ENCODE measurements at regions not wholly inside any gene's neighbourhood (a gene's known extent, or its start where the extent isn't known, plus 50 kb on each side); places are given as distances from the start of the nearest gene placed in this dataset.
"Not testable (repeated sequence)": the region's sequence is repeated elsewhere in the genome, so short reads cannot be mapped to it uniquely, and the experiment has no call there.

- intact Hi-C loops (cut with DNase I), result no loop called here
- no peak for DNase-seq
Observed at GRCh38 chr4:131613824-131614216, 1535.3 kb upstream of the PCDH10 start.

GRCh38 chr4:131632877-131633276, 1516.2 kb upstream of the PCDH10 start:
- peak in 1 of 10 donors; percentile 46 for DNase-seq
- intact Hi-C loops (cut with DNase I), result no loop called here

GRCh38 chr4:131635191-131635590, 1513.9 kb upstream of the PCDH10 start:
- no peak for DNase-seq
- intact Hi-C loops (cut with DNase I), result no loop called here

- DNase-seq, result no peak
- intact Hi-C loops (cut with DNase I), result no loop called here
Observed at GRCh38 chr4:131638781-131639180, 1510.3 kb upstream of the PCDH10 start.

GRCh38 chr4:131644619-131645018, 1504.5 kb upstream of the PCDH10 start:
- no peak for DNase-seq
- intact Hi-C loops (cut with DNase I), result no loop called here

GRCh38 chr4:131649227-131649626, 1499.9 kb upstream of the PCDH10 start:
- DNase-seq, result no peak
- intact Hi-C loops (cut with DNase I), result no loop called here

GRCh38 chr4:131650951-131651350, 1498.1 kb upstream of the PCDH10 start:
- peak in 1 of 10 donors; percentile 54 for DNase-seq
- intact Hi-C loops (cut with DNase I), result no loop called here

GRCh38 chr4:131683314-131683713, 1465.8 kb upstream of the PCDH10 start:
- DNase-seq; intact Hi-C loops (cut with DNase I): not testable (repeated sequence)

GRCh38 chr4:131721883-131722282, 1427.2 kb upstream of the PCDH10 start:
- intact Hi-C loops (cut with DNase I), result no loop called here
- peak in 1 of 10 donors; percentile 41 for DNase-seq

GRCh38 chr4:131723069-131723468, 1426.0 kb upstream of the PCDH10 start:
- DNase-seq, result peak in 1 of 10 donors; percentile 55
- intact Hi-C loops (cut with DNase I), result not testable (repeated sequence)

- intact Hi-C loops (cut with DNase I), result not testable (repeated sequence)
- peak in 7 of 10 donors; percentile 38 to 92 (median 50) for DNase-seq
Observed at GRCh38 chr4:131724847-131725246, 1424.2 kb upstream of the PCDH10 start.

- DNase-seq; intact Hi-C loops (cut with DNase I): not testable (repeated sequence)
Observed at GRCh38 chr4:131725521-131725920, 1423.6 kb upstream of the PCDH10 start.

GRCh38 chr4:131726940-131727339, 1422.2 kb upstream of the PCDH10 start:
- intact Hi-C loops (cut with DNase I), result not testable (repeated sequence)

GRCh38 chr4:131727418-131727817, 1421.7 kb upstream of the PCDH10 start:
- intact Hi-C loops (cut with DNase I), result not testable (repeated sequence)
- peak in 1 of 10 donors; percentile 57 for DNase-seq

More at GRCh38 chr4:131726940-131727339, 1422.2 kb upstream of the PCDH10 start:
- not testable (repeated sequence) for DNase-seq

GRCh38 chr4:131729205-131729604, 1419.9 kb upstream of the PCDH10 start:
- peak in 1 of 10 donors; percentile 71 for DNase-seq
- intact Hi-C loops (cut with DNase I), result not testable (repeated sequence)

GRCh38 chr4:131729716-131730398, 1419.2 kb upstream of the PCDH10 start:
- intact Hi-C loops (cut with DNase I), result not testable (repeated sequence)
- peak in 2 of 10 donors; percentile 70 to 72 for DNase-seq

- intact Hi-C loops (cut with DNase I), result not testable (repeated sequence)
Observed at GRCh38 chr4:131730574-131730973, 1418.5 kb upstream of the PCDH10 start.

GRCh38 chr4:131732034-131732630, 1417.0 kb upstream of the PCDH10 start:
- DNase-seq, result peak in 3 of 10 donors; percentile 74 to 82 (median 81)
- intact Hi-C loops (cut with DNase I), result not testable (repeated sequence)

More at GRCh38 chr4:131730574-131730973, 1418.5 kb upstream of the PCDH10 start:
- DNase-seq, result peak in 2 of 10 donors; percentile 42 to 54

- intact Hi-C loops (cut with DNase I), result not testable (repeated sequence)
- peak in 2 of 10 donors; percentile 82 to 86 for DNase-seq
Observed at GRCh38 chr4:131734321-131734720, 1414.8 kb upstream of the PCDH10 start.

GRCh38 chr4:131734851-131735385, 1414.2 kb upstream of the PCDH10 start:
- peak in 7 of 10 donors; percentile 25 to 93 (median 71) for DNase-seq
- intact Hi-C loops (cut with DNase I), result not testable (repeated sequence)

- peak in 2 of 10 donors; percentile 88 to 91 for DNase-seq
- intact Hi-C loops (cut with DNase I), result not testable (repeated sequence)
Observed at GRCh38 chr4:131738991-131739390, 1410.1 kb upstream of the PCDH10 start.
